ENCODE measurements at regions not wholly inside any gene's neighbourhood (a gene's known extent, or its start where the extent isn't known, plus 50 kb on each side); places are given as distances from the start of the nearest gene placed in this dataset.
A peak's percentile ranks its signal among the peaks of the same experiment; 100 is the strongest.

DNA sequence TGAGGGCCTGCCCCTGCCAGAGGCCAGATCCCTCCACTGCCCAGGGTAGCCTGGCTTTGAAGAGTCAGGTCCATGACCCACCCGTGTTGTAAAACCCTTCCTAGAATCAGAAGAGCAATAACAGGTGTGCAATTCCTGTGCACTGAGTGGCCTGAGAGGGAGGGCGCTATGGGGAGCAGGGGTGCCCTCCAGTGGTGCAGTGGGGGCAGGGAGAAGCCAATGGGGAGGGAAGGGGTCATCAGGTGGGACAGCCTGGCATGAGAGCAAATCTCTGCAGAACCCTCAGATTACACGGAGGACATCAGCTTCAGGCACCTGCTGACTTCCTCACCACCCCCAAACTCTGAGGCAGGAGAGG, 72.9 kb upstream of the ZNF469 start:
- Histone ChIP-seq H3K4me2 (ENCODE audit: insufficient read depth in 1 of 2, low read depth in 2 of 2, low read length in 2 of 2) (no peak overlapping the region), H3K9me3 (ENCODE audit: insufficient read depth in 2 of 2, low read depth in 1 of 2, low read length in 1 of 2) (peaks cover 6 to 18% of the 10 kb centered on the region in 2 experiments; a peak in 2 of 4 replicates), H3K27ac (ENCODE audit: low read depth, low read length) (no peak overlapping the region), H3K4me1 (replicated peaks in 1 of 4; ENCODE audit: control insufficient read depth in 3 of 4, insufficient read depth in 4 of 4, low read length in 3 of 4) (no peaks in the 10 kb centered on the region; a peak in 1 of 7 replicates), H3K79me2 (ENCODE audit: control insufficient read depth in 1 of 2, insufficient read depth in 2 of 2, low read length in 2 of 2) (no peaks in the 10 kb centered on the region), H2AFZ (ENCODE audit: low read length) (no peak overlapping the region), H4K20me1 (replicated peaks in 1 of 2; ENCODE audit: control insufficient read depth in 1 of 2, insufficient read depth in 2 of 2, low read length in 2 of 2) (peaks cover 0 to 5% of the 10 kb centered on the region in 2 experiments), H3K18ac (ENCODE audit: extremely low read depth, low read length) (no peak overlapping the region), H3K23me2 (ENCODE audit: low read depth, low read length) (no peaks in the 10 kb centered on the region), H3K9ac (replicated peaks in 1 of 4; ENCODE audit: extremely low read depth in 1 of 4, low read depth in 3 of 4, low read length in 3 of 4) (no peak overlapping the region), H4K5ac (ENCODE audit: insufficient read length, low read depth, low read length) (no peak overlapping the region), H3K4ac (replicated peaks; ENCODE audit: insufficient read length, low read depth, low read length) (no peak overlapping the region), H4K91ac (replicated peaks; ENCODE audit: insufficient read length, low read length) (no peak overlapping the region), H3K79me1 (ENCODE audit: low read depth, low read length) (peaks cover 3% of the 10 kb centered on the region; the same call in 1 of the 2 replicates), H4K8ac (ENCODE audit: extremely low read depth, insufficient read depth, low read length) (no peak overlapping the region), H2BK12ac (ENCODE audit: low read depth, low read length) (no peak overlapping the region), H3K56ac (replicated peaks; ENCODE audit: insufficient read length, low read depth, low read length) (no peak overlapping the region), H2AK5ac (ENCODE audit: low read depth, low read length) (no peak overlapping the region), H2BK5ac (ENCODE audit: low read depth, low read length) (no peak overlapping the region), H3K23ac (ENCODE audit: insufficient read length) (no peak overlapping the region), H2BK20ac (ENCODE audit: low read length) (no peak overlapping the region), H2BK120ac (replicated peaks; ENCODE audit: low read depth, low read length) (no peak overlapping the region), H2BK15ac (ENCODE audit: low read length) (no peak overlapping the region), H3K4me3 (ENCODE audit: extremely low read depth in 1 of 4, insufficient read depth in 2 of 4, low read depth in 3 of 4, low read length in 4 of 4) (no peak overlapping the region), H3K14ac (ENCODE audit: insufficient read length) (no peak overlapping the region), H3K27me3 (replicated peaks in 1 of 4; ENCODE audit: control insufficient read depth in 3 of 4, extremely low read depth in 1 of 4, insufficient read depth in 3 of 4, low read length in 3 of 4) (no peaks in the 10 kb centered on the region; a peak in 1 of 7 replicates), H3K36me3 (ENCODE audit: control insufficient read depth in 2 of 4, insufficient read depth in 4 of 4, low read length in 3 of 4) (no peaks in the 10 kb centered on the region; a peak in 1 of 8 replicates)
- no peak for FAIRE-seq
- 53% methylated on average over 2 of the region's 3 CpGs; no CpG with 5 or more reads in 1 of the 2 experiments for WGBS, 2 experiments (ENCODE audit: extremely low coverage in 1 of 2, insufficient coverage in 1 of 2, insufficient read length in 1 of 2, insufficient replicate concordance in 2 of 2, low coverage in 1 of 2, low lambda C conversion rate in 2 of 2, missing lambda C conversion rate in 1 of 2)
- no peak for DNase-seq (ENCODE audit: low read depth in 1 of 2, low spot score in 2 of 2)
- CTCF ChIA-PET (ENCODE audit: partially characterized antibody) = interaction anchor here (1.2 to 1.3 kb wide), 2 partner anchors 11 to 12 kb away, joined by 3 read pairs; no protein-coding TSS in a partner anchor
- POLR2A ChIA-PET (ENCODE audit: partially characterized antibody) = no interaction called here
- TF ChIP-seq, protein P1, sequence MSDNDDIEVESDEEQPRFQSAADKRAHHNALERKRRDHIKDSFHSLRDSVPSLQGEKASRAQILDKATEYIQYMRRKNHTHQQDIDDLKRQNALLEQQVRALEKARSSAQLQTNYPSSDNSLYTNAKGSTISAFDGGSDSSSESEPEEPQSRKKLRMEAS (IDR thresholded peaks at IDR 0.05) = no peak
- TF ChIP-seq CTCF (IDR thresholded peaks at IDR 0.05; ENCODE audit: control extremely low read depth in 1 of 3, insufficient read depth in 1 of 3, low read depth in 1 of 3, low read length in 3 of 3) (peak; percentile 44 to 73 (median 56)), RAD21 (IDR thresholded peaks at IDR 0.05 in 1 of 2, conservative IDR thresholded peaks at IDR 0.05 in 1 of 2; ENCODE audit: low read depth in 2 of 2, low read length in 2 of 2) (peak; percentile 58 to 72)

Data from H1 (cell line).